ENCODE measurements at regions not wholly inside any gene's neighbourhood (a gene's known extent, or its start where the extent isn't known, plus 50 kb on each side); places are given as distances from the start of the nearest gene placed in this dataset.
A peak's percentile ranks its signal among the peaks of the same experiment; 100 is the strongest.
"Not testable (repeated sequence)": the region's sequence is repeated elsewhere in the genome, so short reads cannot be mapped to it uniquely, and the experiment has no call there.

DNA sequence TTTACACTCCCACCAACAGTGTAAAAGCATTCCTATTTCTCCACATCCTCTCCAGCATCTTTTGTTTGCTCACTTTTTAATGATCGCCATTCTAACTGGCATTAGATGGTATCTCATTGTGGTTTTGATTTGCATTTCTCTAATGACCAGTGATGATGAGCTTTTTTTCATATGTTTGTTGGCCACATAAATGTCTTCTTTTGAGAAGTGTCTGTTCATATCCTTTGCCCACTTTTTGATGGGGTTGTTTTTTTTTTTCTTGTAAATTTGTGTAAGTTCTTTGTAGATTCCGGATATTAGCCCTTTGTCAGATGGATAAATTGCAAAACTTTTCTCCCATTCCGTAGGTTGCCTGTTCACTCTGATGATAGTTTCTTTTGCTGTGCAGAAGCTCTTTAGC, 64.6 kb downstream of the ADCYAP1 start:
- H3K27ac Mint-ChIP-seq; POLR2A ChIA-PET; ATAC-seq; DNase-seq (ENCODE audit: low spot score); H3K4me3 Mint-ChIP-seq; H3K4me1 Mint-ChIP-seq; H3K27me3 Mint-ChIP-seq (ENCODE audit: low read depth): not testable (repeated sequence)
- CTCF ChIA-PET, result interaction anchor here (1.1 kb wide), 1 partner anchor 8 kb away, joined by 4 read pairs; no protein-coding TSS in a partner anchor
- H3K36me3 Mint-ChIP-seq, result peaks cover 28% of the 10 kb centered on the region
- peaks cover 50% of the 10 kb centered on the region for H3K9me3 Mint-ChIP-seq

- CTCF ChIA-PET; H3K27ac Mint-ChIP-seq; ATAC-seq; H3K4me3 Mint-ChIP-seq; DNase-seq (ENCODE audit: low spot score); POLR2A ChIA-PET: not testable (repeated sequence)
- H3K27me3 Mint-ChIP-seq (ENCODE audit: low read depth), result peaks cover 12% of the 10 kb centered on the region
- peaks cover 43% of the 10 kb centered on the region for H3K9me3 Mint-ChIP-seq
- peaks cover 53% of the 10 kb centered on the region for H3K36me3 Mint-ChIP-seq
- peaks cover 19% of the 10 kb centered on the region for H3K4me1 Mint-ChIP-seq
Observed at GRCh38 chr18:974606-975005, 69.9 kb downstream of the ADCYAP1 start.

DNA sequence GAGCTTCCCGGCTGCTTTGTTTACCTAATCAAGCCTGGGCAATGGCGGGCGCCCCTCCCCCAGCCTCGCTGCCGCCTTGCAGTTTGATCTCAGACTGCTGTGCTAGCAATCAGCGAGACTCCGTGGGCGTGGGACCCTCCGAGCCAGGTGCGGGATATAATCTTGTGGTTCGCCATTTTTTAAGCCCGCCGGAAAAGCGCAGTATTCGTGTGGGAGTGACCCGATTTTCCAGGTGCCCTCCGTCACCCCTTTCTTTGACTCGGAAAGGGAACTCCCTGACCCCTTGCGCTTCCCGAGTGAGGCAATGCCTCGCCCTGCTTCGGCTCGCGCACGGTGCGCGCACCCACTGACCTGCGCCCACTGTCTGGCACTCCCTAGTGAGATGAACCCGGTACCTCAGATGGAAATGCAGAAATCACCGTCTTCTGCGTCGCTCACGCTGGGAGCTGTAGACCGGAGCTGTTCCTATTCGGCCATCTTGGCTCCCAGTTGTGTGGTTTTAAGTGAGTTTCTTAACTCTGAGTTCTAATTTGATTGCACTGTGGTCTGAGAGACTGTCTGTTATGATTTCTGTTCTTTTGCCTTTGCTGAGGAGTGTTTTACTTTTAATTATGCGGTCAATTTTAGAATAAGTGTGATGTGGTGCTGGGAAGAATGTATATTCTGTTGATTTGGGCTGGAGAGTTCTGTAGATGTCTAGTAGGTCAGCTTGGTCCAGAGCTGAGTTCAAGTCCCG, 71.9 kb downstream of the ADCYAP1 start:
- peak overlapping the region; percentile 91 for H3K27ac Mint-ChIP-seq
- DNase-seq (ENCODE audit: low spot score); H3K27me3 Mint-ChIP-seq (ENCODE audit: low read depth); POLR2A ChIA-PET; ATAC-seq: not testable (repeated sequence)
- H3K36me3 Mint-ChIP-seq, result peaks cover 41% of the 10 kb centered on the region
- CTCF ChIA-PET, result interaction anchor here (1.9 kb wide), 1 partner anchor 15 kb away, joined by 6 read pairs; no protein-coding TSS in a partner anchor
- H3K4me1 Mint-ChIP-seq, result peaks cover 19% of the 10 kb centered on the region
- peak overlapping the region; percentile 86 for H3K4me3 Mint-ChIP-seq
- H3K9me3 Mint-ChIP-seq, result peaks cover 30% of the 10 kb centered on the region

DNA sequence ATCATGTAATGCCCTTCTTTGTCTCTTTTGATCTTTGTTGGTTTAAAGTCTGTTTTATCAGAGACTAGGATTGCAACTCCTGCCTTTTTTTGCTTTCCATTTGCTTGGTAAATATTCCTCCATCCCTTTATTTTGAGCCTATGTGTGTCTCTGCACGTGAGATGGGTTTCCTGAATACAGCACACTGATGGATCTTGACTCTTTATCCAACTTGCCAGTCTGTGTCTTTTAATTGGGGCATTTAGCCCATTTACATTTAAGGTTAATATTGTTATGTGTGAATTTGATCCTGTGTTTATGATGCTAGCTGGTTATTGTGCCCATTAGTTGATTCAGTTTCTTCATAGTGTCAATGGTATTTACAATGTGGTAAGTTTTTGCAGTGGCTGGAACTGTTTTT, 72.7 kb downstream of the ADCYAP1 start:
- H3K27ac Mint-ChIP-seq; H3K27me3 Mint-ChIP-seq (ENCODE audit: low read depth); POLR2A ChIA-PET; ATAC-seq; DNase-seq (ENCODE audit: low spot score): not testable (repeated sequence)
- H3K9me3 Mint-ChIP-seq, result peaks cover 30% of the 10 kb centered on the region
- CTCF ChIA-PET, result interaction anchor here (1.9 kb wide), 1 partner anchor 16 kb away, joined by 6 read pairs; no protein-coding TSS in a partner anchor
- H3K4me1 Mint-ChIP-seq, result peaks cover 19% of the 10 kb centered on the region
- H3K36me3 Mint-ChIP-seq, result peaks cover 41% of the 10 kb centered on the region
- H3K4me3 Mint-ChIP-seq, result peak overlapping the region; percentile 86

DNA sequence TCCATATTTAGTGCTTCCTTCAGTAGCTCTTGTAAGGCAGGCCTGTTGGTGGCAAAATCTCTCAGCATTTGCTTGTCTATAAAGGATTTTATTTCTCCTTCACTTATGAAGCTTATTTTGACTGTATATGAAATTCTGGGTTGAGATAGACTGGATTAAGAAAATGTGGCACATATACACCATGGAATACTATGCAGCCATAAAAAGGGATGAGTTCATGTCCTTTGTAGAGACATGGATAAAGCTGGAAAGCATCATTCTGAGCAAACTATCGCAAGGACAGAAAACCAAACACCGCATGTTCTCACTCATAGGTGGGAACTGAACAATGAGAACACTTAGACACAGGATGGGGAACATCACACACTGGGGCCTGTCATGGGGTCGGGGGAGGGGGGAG, 73.1 kb downstream of the ADCYAP1 start:
- H3K36me3 Mint-ChIP-seq, result peaks cover 41% of the 10 kb centered on the region
- POLR2A ChIA-PET; ATAC-seq; H3K27ac Mint-ChIP-seq; H3K27me3 Mint-ChIP-seq (ENCODE audit: low read depth); DNase-seq (ENCODE audit: low spot score): not testable (repeated sequence)
- peaks cover 30% of the 10 kb centered on the region for H3K9me3 Mint-ChIP-seq
- H3K4me3 Mint-ChIP-seq, result peak overlapping the region; percentile 86
- CTCF ChIA-PET, result interaction anchor here (1.9 kb wide), 1 partner anchor 16 kb away, joined by 6 read pairs; no protein-coding TSS in a partner anchor
- H3K4me1 Mint-ChIP-seq, result peaks cover 19% of the 10 kb centered on the region

- H3K9me3 Mint-ChIP-seq, result peaks cover 19% of the 10 kb centered on the region
- DNase-seq (ENCODE audit: low spot score), result no peak
- no peak for ATAC-seq
- peaks cover 30% of the 10 kb centered on the region for H3K36me3 Mint-ChIP-seq
- H3K27ac Mint-ChIP-seq, result no peak overlapping the region
- CTCF ChIA-PET, result interaction anchor here (2.0 kb wide), 1 partner anchor 19 kb away, joined by 8 read pairs; no protein-coding TSS in a partner anchor
- H3K4me3 Mint-ChIP-seq, result no peak overlapping the region
- POLR2A ChIA-PET, result no interaction called here
- peaks cover 19% of the 10 kb centered on the region for H3K4me1 Mint-ChIP-seq
- H3K27me3 Mint-ChIP-seq (ENCODE audit: low read depth), result peaks cover 4% of the 10 kb centered on the region
- TF ChIP-seq, protein P1, sequence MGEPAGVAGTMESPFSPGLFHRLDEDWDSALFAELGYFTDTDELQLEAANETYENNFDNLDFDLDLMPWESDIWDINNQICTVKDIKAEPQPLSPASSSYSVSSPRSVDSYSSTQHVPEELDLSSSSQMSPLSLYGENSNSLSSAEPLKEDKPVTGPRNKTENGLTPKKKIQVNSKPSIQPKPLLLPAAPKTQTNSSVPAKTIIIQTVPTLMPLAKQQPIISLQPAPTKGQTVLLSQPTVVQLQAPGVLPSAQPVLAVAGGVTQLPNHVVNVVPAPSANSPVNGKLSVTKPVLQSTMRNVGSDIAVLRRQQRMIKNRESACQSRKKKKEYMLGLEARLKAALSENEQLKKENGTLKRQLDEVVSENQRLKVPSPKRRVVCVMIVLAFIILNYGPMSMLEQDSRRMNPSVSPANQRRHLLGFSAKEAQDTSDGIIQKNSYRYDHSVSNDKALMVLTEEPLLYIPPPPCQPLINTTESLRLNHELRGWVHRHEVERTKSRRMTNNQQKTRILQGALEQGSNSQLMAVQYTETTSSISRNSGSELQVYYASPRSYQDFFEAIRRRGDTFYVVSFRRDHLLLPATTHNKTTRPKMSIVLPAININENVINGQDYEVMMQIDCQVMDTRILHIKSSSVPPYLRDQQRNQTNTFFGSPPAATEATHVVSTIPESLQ (CRISPR knock-in tag; IDR thresholded peaks at IDR 0.05), result no peak
- TF ChIP-seq TEAD1 (CRISPR knock-in tag; IDR thresholded peaks at IDR 0.05) (no peak), ATF3 (CRISPR knock-in tag; conservative IDR thresholded peaks at IDR 0.05) (no peak), TCF7 (CRISPR knock-in tag; IDR thresholded peaks at IDR 0.05; ENCODE audit: low read depth) (no peak), PREB (CRISPR knock-in tag; IDR thresholded peaks at IDR 0.05; ENCODE audit: borderline replicate concordance) (no peak), ZNF219 (CRISPR knock-in tag; IDR thresholded peaks at IDR 0.05; ENCODE audit: borderline replicate concordance) (no peak), USF1 (CRISPR knock-in tag; IDR thresholded peaks at IDR 0.05) (no peak), ATF1 (CRISPR knock-in tag; IDR thresholded peaks at IDR 0.05) (no peak), ZNF396 (CRISPR knock-in tag; IDR thresholded peaks at IDR 0.05; ENCODE audit: borderline replicate concordance) (no peak), ETV6 (CRISPR knock-in tag; IDR thresholded peaks at IDR 0.05) (no peak), ZNF425 (CRISPR knock-in tag; conservative IDR thresholded peaks at IDR 0.05) (no peak), FOXP1 (CRISPR knock-in tag; IDR thresholded peaks at IDR 0.05; ENCODE audit: borderline replicate concordance) (no peak)
- TF ChIP-seq, protein P2, sequence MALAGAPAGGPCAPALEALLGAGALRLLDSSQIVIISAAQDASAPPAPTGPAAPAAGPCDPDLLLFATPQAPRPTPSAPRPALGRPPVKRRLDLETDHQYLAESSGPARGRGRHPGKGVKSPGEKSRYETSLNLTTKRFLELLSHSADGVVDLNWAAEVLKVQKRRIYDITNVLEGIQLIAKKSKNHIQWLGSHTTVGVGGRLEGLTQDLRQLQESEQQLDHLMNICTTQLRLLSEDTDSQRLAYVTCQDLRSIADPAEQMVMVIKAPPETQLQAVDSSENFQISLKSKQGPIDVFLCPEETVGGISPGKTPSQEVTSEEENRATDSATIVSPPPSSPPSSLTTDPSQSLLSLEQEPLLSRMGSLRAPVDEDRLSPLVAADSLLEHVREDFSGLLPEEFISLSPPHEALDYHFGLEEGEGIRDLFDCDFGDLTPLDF (CRISPR knock-in tag; IDR thresholded peaks at IDR 0.05), result no peak
Observed at GRCh38 chr18:980586-980985, 75.9 kb downstream of the ADCYAP1 start.

All from WTC11 (cell line).